ENCODE measurements at regions not wholly inside any gene's neighbourhood (a gene's known extent, or its start where the extent isn't known, plus 50 kb on each side); places are given as distances from the start of the nearest gene placed in this dataset.

DNA sequence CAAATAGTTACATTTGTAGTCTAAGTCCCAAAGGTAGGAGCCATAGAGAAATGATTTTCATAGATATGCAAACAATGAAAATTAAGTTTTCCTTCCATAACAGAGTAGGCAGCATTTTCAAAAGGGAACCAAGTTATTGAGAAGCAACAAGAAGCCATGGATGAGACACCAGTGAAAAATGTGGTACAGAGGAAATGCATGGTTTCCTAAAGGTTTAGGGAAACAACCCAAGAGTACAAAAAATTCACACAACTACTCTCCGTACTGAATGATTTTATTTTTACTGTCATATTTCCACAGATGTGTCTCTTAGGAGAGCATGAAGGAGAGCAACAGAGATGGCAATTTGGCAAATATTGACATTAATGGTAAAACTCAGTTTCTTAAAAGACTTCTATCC lies 1408.9 kb upstream of the PCDH7 start:
- TF ChIP-seq, protein P1, sequence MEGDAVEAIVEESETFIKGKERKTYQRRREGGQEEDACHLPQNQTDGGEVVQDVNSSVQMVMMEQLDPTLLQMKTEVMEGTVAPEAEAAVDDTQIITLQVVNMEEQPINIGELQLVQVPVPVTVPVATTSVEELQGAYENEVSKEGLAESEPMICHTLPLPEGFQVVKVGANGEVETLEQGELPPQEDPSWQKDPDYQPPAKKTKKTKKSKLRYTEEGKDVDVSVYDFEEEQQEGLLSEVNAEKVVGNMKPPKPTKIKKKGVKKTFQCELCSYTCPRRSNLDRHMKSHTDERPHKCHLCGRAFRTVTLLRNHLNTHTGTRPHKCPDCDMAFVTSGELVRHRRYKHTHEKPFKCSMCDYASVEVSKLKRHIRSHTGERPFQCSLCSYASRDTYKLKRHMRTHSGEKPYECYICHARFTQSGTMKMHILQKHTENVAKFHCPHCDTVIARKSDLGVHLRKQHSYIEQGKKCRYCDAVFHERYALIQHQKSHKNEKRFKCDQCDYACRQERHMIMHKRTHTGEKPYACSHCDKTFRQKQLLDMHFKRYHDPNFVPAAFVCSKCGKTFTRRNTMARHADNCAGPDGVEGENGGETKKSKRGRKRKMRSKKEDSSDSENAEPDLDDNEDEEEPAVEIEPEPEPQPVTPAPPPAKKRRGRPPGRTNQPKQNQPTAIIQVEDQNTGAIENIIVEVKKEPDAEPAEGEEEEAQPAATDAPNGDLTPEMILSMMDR (IDR thresholded peaks at IDR 0.05), result no peak

- TF ChIP-seq, protein P1 (IDR thresholded peaks at IDR 0.05), result no peak
Observed at GRCh38 chr4:29319663-29320340, 1400.4 kb upstream of the PCDH7 start.

DNA sequence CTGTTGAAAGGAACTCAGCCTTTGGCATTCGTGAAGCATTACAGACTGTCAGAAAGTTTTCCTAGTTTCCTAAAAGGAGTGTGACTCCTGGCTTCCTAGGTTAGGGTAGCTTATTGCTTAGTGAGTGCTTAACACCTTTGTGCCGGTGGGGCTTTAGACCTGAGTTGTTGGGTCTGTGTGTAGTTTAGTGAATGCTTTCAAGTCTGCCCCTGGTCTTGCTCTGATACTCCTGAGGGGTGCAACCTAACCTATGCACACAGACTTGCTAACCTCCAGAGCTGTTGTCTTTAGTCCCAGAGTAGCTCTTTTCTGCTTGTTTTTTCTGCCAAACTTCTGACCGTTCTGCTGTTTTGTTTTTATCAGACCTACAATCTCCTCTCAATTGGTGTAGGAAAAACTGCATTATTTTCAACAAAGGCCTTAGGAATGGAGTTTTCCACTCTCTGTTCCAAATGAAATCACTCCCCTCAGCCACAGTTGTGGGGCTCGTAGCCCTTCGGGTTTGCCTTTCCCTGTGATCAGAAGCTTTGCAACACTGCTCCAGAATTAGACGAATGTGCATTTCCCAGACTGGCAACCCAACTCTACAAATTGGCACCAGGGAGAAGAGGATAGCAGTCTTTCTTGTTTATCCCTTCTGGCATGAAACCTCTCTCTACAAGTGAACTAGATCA lies 1399.1 kb upstream of the PCDH7 start:
- TF ChIP-seq, protein P1 (IDR thresholded peaks at IDR 0.05), result no peak

GRCh38 chr4:29326004-29326403 lies 1394.2 kb upstream of the PCDH7 start:
- TF ChIP-seq, protein P1 (IDR thresholded peaks at IDR 0.05), result no peak

- TF ChIP-seq, protein P1 (IDR thresholded peaks at IDR 0.05), result no peak
Observed at GRCh38 chr4:29326816-29327215, 1393.4 kb upstream of the PCDH7 start.

GRCh38 chr4:29336861-29337260 lies 1383.3 kb upstream of the PCDH7 start:
- TF ChIP-seq, protein P1 (IDR thresholded peaks at IDR 0.05), result no peak

DNA sequence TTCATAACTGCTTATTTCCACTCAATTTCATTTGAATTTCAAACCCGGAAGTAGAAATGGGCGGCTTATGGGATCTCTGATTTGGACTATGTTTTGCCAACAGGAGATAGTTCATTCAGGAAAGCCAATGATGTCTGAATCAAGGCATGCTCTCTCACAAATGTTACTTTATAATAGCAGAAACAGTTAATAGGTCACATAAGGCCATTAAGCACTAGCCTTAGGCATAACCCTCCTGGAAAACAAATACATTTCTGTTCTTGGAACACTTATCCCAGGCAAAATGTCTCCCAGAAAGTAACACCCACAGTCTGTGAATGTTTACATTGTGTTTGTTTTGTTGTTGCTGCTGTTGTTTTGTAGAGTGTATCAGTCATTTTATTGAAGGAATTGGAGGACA lies 1347.2 kb upstream of the PCDH7 start:
- TF ChIP-seq, protein P1 (IDR thresholded peaks at IDR 0.05), result no peak
